Putamen (tissue), 1 donor: ENCODE measurements at regions not wholly inside any gene's neighbourhood (a gene's known extent, or its start where the extent isn't known, plus 50 kb on each side); places are given as distances from the start of the nearest gene placed in this dataset.

Experiments
- DNase-seq: peaks from one replicate; pipeline ENCODE4 v3.0.0-alpha.2; 2016; ENCODE audit warnings: low spot score

DNA sequence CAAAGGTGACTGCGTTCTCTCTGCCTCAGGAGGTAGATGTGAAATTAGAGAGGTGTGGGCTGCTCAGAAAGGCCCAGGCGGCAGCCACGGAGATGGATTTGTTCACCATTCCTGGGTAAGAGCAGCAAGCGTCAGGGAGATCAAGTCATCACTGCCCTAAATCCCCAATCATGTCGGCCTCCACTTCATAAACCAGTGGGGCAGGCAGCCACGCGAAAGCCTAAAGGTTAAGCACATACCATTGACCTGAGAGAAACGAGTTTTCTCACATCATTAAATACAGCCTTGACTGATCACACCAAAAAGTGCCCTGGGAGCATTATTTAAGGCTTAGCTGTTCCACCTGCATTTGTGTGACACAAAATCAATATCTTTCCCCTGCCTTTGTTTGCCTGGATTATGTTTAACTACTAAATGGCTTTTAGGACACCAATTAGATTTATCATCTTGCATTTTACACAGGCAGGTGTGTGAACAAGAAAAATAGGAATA is 50.7 kb upstream of the FOXB1 start:
- DNase-seq: no peak

DNA sequence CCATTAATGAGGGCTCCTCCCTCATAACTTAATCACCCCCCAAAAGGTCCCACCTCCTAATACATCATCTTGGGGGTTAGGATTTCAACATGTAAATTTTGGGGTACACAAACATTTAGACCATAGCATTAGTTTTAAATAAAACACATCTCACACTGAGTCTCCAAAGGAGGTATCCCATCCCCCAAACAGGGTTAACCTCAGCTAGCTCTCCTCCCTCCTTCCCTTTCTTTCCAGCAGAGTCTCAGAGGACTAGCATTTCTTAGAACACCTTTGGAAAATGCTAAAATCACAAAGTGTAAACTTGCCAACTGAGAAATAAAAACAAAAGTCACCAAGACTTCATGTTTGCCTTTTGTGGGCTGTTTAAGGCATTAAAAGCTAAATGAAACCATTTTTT is 51.2 kb upstream of the FOXB1 start:
- no peak for DNase-seq

DNA sequence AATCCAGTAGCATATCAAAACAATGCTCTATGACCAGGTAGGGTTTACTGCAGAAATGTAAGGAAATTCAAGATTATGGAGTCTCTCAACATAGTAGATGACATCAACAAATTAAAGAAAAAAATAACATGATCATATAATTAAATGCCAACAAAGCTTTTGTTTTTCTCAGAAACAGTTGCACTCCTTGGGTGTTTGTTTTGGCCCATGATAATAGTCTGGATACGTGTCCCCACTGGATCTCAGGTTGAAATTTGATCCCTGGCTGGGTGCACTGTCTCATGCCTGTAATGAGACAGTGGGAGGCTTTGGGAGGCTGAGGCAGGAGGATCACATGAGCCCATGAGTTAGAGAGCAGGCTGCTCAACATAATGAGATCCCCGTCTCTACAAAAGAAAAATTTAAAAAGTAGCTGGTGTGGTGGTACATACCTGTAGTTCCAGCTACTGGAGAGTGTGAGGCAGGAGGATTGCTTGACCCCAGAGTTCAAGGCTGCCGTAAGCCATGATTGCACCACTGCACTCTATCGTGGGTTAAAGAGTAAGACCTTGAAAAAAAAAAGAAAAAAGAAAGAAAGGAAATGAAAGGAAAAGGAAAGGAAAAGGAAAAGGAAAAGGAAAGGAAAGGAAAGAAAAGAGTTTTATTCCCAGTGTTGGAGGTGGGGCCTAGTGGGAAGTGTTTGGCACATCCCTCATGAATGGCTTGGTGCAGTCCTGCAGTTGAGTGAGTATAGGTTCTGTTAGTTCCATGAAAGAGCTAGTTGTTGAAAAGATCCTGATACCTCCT is 53.3 kb upstream of the FOXB1 start:
- no peak for DNase-seq

DNA sequence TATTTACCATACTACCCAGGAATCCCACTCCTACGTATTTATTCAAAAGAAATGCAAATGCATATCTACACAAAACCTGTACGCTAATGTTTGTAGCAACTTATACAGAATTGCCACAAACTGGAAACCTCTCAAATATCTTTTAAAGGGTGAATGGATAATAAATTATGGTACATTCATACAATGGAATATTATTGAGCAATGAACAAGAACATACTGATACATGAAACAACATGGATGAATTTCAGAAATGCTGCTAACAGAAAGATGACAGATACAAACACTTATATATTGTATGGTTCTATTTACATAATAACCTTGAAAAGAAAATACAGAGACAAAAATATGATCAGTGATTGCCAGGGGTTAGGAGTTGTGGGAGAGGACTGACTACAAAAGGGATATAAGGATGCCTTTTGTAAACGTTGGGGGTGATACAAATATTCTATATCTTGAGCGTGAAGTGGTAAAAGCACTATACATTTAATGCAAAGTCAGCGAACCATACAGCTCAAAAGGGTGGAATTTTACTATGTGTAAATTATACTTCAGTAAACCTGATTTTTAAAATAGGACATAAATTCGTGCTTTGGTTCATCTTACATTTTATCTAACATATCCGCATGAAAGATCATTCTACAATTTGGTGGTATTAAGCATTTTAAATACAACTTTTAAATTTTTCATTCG is 55.0 kb upstream of the FOXB1 start:
- no peak for DNase-seq

DNA sequence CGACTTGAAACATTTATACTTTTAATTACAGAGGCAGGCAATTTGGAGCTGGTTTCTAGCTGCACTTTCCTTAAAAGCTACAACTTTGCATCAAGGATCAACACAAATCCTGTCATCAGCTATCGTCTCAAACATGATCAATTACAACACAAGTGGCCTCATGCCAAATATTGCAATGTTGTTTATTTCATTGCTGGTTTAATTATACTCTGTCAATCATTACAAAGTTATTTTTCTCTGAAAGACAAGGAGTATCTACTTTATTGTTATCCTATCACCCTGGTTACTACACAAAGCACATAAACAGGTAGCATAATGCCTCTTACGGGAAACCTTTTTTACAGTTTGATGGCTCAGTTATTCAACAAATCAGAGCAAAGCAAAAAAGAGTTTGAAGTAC is 58.0 kb upstream of the FOXB1 start:
- DNase-seq: no peak

DNA sequence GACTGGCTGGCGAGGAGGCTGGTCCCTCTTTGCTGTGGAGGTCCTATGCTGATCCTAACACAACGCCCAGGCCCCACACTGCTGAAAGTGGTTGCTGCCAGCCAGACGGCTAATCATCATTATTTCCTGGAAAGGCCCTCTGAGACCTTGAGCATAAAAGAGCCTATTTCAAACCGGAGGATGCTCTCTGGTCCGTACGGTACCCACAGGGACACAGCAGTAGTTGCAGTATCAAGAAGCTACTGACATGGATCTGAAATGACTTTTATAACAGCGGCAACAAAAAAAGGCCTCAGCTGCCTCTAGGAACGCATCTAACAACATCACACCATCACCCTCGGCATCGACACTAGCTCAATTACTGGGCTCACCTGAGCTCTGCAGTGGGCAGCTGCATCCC is 59.1 kb upstream of the FOXB1 start:
- no peak for DNase-seq

DNA sequence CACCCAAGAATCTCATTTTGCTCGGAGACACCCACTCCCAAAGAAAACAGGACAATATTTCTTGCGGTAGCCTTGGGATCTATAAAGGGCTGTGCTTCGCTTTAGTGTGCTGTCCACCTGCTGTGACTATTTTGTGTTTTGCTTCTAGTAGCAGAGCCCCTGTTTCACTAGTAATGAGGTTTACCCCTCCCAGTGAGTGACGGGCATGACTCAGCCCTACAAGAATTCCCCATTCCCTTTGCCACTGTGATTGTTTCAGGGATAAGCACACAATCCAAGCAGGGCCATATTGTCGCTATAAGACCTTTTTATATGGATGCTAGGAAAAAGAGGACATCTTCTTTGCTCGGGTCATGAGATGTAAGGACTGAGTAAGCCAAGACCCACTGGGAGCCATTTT is 62.5 kb upstream of the FOXB1 start:
- no peak for DNase-seq

DNA sequence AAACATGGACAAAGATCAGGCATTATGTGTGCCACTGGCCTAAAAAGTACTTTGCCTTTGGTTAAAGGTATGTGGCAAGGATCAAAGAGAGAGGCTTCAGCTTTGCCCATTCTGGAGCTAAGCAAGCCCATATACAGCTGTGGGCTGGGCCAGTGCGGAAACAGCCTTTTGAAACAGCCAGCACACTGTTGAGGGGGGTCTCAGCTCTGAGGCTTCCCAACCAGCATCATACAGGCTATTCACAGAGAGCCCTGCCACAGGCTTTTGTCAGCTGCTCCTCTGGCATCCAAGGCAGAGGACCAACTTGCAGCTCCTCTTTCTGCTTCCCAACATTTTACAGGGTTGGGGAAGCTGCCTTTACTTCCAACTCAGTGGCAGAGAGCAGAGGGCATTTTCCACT is 63.2 kb upstream of the FOXB1 start:
- DNase-seq: no peak

DNA sequence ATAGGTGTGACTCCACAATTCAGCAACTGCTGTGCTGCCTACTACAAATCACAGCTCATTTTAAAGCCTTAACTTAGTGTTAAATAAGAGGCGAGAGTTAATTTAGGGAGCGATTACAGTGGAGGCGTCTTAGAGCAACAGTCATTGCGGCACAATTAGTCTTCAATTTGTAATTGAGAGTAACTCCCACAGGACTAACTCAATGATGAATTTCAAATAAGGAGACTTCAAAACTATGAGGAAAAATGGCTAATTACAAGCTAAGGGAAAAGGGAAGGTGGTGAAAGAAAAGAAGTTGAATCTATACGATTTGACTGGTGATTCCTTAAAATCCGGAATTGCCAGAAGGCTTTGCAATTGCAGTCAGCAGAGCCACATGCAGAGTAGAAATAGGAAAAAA is 63.7 kb upstream of the FOXB1 start:
- DNase-seq: no peak

DNA sequence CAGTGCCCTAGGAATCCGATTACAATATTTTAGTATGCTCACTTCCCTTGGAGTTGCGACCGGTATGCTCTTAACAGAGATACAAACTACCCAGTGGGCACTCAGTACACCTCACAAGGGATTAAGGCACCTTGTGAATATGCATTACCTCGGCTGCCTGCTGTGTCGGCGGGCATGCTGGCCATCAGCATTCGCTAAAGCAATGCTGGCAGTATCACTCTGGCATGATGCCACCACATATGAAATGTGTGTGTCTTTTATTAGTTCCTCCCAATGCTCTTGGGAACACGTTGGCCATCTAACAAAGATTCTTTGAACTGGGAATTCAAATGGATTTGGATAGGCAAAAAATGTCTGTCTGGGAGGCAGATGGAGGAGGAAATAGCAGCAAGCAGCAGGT is 67.4 kb upstream of the FOXB1 start:
- DNase-seq: no peak

DNA sequence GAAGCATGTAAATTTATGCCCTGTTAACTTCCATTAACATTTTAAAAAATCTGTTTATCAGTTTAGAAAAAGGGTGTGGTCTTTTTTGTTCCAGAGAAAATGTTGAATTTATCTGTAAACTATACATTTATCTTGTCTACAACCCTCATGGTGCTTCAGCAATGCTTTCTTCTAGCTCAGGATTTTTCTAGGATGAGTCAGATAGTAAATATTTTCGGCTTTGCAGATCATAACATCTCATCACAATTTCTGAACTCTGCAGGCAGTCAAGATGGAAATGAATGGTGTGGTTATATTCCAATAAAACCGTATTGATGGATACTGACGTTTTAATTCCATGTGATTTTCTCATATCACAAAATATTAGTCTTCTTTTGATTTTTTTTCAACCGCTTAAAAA is 70.5 kb upstream of the FOXB1 start:
- DNase-seq: no peak

DNA sequence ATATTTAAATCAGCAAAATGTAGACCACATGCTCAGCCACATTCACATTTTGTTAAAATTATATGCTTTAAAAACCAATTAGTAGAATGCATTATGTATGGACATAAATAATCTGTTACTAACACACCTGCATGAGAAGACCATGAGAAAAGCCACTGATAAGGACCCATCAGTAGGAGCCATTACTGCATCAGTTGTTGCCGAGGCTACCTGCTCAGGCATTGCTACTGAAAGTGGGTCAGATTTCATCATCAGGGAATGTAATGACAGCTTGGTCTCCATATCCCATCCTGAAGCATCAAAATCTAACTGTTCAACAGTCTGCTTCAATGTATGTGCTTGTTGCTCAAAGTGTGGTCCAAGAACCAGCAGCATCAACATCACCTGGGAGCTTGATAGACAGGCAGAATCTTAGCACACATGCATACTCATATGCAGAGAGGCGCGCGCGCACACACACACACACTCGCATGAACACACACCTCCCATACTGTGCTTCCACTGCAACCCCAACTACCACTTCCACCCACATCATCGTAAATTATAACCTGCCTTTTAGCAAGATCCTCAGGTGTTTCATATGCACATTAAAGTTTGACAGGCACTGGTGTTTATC is 72.4 kb upstream of the FOXB1 start:
- DNase-seq: no peak

DNA sequence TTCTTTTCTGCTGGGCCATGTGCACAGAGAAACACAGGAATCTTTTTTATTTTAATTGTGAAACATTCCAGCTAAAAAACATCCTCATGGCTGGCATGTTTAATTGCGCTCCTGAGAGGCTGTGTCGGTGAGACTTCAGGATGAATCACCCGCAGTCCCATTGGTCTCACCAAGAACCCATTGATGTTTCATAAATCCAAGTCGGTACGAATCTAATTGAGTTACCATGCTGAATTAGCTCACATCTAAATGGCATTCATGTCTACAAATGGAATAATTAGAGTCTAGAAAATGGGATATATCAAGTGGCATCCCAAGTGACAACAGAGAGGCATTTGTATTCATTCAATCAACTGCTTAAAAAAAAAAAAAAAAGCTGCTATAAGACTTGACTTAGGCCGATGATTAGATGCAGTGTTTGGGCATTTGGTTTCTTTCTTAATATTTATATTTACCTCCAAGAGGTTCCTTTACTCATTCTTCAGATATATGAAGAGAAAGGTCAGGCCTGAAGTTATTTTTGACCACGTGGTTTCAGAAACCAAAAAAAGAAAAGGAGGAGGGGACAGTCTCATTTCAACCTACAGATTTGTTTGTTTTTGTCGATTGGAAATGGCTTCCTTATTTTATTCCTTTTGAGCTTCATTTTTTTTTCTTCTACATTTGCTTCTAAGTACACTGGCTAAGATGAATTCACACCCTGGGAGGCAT is 79.1 kb upstream of the FOXB1 start:
- DNase-seq: no peak

DNA sequence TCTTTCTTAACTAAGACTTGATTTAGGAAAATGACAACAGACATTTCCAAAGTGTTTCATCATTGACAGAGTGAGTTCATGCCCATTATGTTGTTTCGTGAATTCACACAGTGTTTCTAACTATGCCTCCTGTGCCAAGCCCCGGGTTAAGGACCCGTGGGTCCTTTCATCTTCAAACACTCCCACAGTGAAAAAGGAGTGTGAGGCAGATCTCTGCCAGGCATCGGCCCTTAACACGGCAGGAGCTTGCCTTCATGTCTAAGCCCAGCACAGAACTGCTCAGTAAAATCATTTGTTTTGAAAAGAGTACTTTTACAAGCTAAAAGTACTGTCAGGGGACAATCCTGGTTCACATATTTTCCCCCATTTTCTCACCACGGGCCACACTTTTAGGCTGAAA is 80.0 kb upstream of the FOXB1 start:
- DNase-seq: no peak

DNA sequence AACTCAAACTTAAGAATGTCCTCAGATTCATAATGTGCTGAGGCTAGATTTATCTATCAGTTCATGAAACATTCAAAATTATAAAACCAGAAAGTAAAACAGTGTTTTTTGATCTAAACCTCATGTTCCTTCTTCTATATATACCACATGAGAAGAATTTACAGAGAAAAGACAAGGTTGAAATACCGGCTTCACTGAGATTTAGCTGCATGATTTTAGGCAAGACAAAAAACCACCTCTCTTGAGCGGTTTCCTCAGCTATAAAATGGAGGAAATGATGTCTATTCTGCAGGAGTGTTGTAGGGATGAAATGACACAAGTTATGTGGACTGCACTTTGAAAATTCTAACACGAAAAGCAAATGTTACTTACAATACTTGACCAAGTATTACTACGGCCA is 80.6 kb upstream of the FOXB1 start:
- DNase-seq: no peak

DNA sequence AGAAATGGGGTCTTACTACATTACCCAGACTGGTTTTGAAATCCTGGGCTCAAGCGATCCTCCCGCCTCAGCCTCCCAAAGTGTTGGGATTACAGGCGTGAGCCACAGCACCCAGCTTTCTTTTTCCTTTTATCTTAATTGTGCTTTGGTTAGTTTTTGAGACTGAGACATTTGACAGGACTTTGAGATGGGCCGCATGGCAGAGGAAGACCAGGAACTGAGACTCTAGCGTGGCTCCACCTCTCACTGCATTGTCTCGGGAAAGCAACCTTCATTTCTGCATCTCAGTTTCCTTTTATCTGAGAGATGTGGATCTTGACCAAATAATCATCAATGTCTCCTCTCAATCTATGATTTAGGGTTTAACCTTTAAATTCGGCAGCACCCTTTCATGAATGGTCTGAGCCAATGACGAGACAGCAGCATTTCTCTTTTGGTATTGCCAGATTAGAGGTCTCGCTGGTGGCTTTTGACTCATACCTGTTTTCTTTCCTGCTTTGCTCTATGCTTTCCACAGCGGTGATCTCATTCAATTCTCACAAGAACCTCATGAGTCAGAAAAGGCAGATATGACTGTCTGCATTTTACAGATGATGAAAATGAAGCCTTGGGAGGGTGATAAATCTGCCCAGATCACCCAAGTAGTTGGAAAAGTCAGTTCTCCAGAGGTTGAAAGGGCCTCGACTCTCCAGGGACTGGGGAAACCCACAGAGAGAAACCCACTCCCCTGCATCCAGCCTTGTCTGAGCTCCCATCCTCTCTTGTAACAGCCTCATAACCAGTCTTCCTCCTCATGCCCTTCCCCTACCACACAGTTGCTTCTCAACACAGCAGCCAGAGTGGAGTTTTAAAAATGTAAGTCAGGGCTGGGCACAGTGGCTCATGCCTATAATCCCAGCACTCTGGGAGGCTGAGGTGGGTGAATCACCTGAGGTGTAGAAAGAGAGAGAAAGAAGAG is 84.8 kb upstream of the FOXB1 start:
- no peak for DNase-seq

DNA sequence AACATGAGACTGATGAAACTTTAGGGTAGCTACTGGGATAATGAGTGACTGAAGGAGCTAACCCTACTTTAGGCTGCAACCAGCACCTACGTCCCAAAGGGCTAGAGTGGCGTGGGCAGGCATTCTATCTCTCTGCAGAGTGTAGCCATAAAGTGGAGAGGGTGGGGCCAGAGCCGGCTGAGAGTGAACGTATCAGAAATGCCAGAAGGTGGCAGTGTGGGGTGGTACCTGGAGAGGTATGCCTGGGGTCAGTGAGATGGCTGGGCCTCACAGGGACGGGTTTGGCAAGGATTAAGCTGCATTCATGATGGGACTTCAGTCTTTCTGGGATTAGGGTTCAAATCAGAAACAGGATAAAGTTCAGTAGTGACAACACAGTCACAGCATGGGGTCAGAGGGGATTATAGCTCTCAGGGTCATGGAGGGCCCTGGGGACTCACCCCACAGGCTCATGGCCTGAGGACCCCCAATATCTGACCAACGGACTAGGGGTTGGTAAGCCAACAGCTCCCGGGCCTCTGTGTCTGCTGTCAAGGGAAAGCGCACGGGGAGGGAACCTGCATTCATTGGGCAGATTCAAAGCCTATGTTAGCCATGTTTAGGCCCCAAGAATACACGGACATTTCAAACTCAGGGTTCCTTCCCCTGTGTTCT is 86.5 kb upstream of the FOXB1 start:
- DNase-seq: peak; percentile 2

DNA sequence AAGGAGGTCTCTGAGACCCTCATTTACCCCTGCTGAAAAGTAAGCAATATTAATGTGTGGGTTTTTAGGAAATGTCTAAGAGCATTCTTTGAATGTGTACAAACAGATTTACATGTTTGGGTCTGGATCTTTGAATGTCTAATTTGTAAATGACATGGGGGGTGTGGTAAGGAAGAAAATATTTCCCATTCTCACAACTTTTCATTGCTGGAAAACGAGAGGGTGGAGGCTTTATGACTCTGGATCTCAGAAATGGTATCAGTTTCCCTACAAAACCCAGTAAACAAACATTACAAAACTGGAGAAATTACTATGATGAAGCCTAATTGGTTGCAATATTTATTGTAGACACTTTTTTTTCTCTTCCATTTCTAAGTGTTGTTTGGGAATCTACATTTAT is 98.1 kb upstream of the FOXB1 start:
- no peak for DNase-seq

DNA sequence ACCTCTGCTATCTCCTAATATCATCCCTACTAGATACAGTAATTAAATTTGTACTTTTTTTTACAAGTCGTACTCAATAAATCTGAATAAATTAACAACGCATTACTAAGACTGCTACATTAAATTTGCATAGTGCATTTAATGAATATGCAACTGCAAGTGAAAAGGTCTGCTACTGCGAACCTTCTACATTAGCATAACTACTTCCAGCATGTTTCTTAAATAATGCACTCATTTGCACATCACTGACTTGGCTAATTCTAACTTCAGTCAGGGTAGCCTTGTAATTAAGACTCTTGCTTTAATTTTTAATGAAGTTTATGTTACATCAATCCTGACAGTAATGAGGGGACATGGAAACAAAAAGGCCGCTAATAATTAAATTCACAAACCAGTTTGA is 98.9 kb upstream of the FOXB1 start:
- DNase-seq: no peak

DNA sequence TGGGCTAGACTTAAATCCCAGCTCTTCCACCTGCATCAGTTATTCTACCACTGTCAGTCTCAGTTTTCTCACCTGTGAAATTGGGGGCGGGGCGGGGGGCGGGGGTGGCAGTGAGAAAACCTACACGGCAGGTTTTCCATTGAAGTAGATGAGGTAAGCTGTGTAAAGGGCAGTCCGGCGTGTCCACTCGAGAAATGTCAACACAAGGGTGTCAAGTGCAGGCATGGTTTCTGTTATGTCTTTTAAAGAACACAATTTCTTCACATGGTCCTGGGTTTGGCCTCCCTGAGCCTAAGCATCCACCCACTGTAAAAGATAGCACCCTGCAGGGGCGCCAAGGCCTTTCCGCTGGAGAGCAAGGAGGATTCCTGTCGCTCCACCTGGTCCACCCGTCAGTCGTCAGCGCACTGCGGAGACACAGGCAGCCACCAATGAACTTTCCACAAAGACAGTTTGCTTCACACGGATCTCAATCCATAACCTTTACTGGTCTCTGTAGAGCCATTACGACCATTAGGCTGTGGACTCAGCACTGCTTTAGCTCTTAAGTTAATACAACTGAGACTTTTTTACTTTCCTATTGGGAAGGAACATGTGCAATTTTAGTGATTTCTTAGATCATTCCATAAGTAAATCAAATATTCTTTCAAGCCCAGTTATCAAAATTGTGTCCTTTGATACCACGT is 99.5 kb upstream of the FOXB1 start:
- DNase-seq: no peak
